GM12878 (cell line): ENCODE measurements at regions not wholly inside any gene's neighbourhood (a gene's known extent, or its start where the extent isn't known, plus 50 kb on each side); places are given as distances from the start of the nearest gene placed in this dataset.

ENCODE experiments used
- ATAC-seq: fragments of 200-7000 bp; cut with Tn5 transposase; 3 replicates; pipeline ENCODE4 v1.9.1; 2020; ENCODE audit warnings: mild to moderate bottlenecking, moderate library complexity
- BruUV-seq: library from RNA; stranded (reverse); fragments of 400-500 nt; replicated peaks from 2 replicates; lab custom pipeline; 2021; lab: Mats Ljungman, UMichigan
- CTCF ChIA-PET: fragments of 300-600 bp; sonication (Branson Sonifier 250); formaldehyde crosslinking; extraction: SDS; loops from one replicate; lab custom pipeline; 2021; ENCODE audit warnings: inconsistent platforms; lab: Yijun Ruan, JAX
- POLR2A ChIA-PET: fragments of 350-600 bp; formaldehyde crosslinking; extraction: SDS; loops from one replicate; lab custom pipeline; 2021; ENCODE audit warnings: inconsistent platforms; lab: Charles Lee
- RAD21 ChIA-PET: fragments of 300-600 bp; sonication (Branson Sonifier 250); formaldehyde crosslinking; loops from one replicate; lab custom pipeline; 2023; ENCODE audit warnings: antibody characterized with exemption; ENCODE audit not compliant: unreplicated experiment; lab: Charles Lee
- SMC1A ChIA-PET: fragments of 300-600 bp; sonication (Branson Sonifier 250); formaldehyde crosslinking; loops from one replicate; lab custom pipeline; 2023; ENCODE audit not compliant: unreplicated experiment, uncharacterized antibody; lab: Charles Lee
- DNase-seq: peaks from one replicate; pipeline ENCODE4 v3.0.0-alpha.2; 2011; ENCODE audit warnings: low read depth, low spot score
- FAIRE-seq: peaks from 3 replicates; lab custom pipeline; 2011; peaks lifted over from hg19 to GRCh38; lab: Jason Lieb, UNC
- H2AFZ ChIP-seq: 2 replicates; pipeline ENCODE4 v1.6.0; 2011; ENCODE audit warnings: low read depth, low read length, control low read depth; ENCODE audit not compliant: control insufficient read depth
- H3K27ac ChIP-seq: 2 replicates; pipeline ENCODE4 v1.5.1; 2011; ENCODE audit warnings: control low read depth; ENCODE audit not compliant: control insufficient read depth, insufficient read depth
- H3K27me3 ChIP-seq, 2 experiments: replicated peaks in 1 of 2; 2 replicates each; pipeline versions ENCODE4 v1.6.0 to v1.6.1; 2011; ENCODE audit warnings: low read length in 1 of 2; ENCODE audit not compliant: control insufficient read depth in 2 of 2, insufficient read depth in 2 of 2
- H3K36me3 ChIP-seq, 2 experiments: 2 replicates each; pipeline ENCODE4 v1.5.1; 2011; ENCODE audit warnings: low read length in 1 of 2; ENCODE audit not compliant: control insufficient read depth in 2 of 2, insufficient read depth in 2 of 2
- H3K4me1 ChIP-seq: 2 replicates; pipeline ENCODE4 v1.6.1; 2011; ENCODE audit warnings: mild to moderate bottlenecking, low read length, moderate library complexity, mixed read lengths; ENCODE audit not compliant: control insufficient read depth, insufficient read depth
- H3K4me2 ChIP-seq: 2 replicates; pipeline ENCODE4 v1.6.0; 2011; ENCODE audit warnings: control low read depth; ENCODE audit not compliant: control insufficient read depth, insufficient read depth
- H3K4me3 ChIP-seq: fragments of 200-600 bp; sonication (generic); 2 replicates; pipeline ENCODE4 v1.5.1; 2016
- H3K79me2 ChIP-seq: 2 replicates; pipeline ENCODE4 v1.6.0; 2011; ENCODE audit warnings: low read length; ENCODE audit not compliant: control insufficient read depth, insufficient read depth
- H3K9ac ChIP-seq: 2 replicates; pipeline ENCODE4 v1.8.0; 2011; ENCODE audit warnings: low read length, control low read depth, mixed read lengths; ENCODE audit not compliant: control insufficient read depth, insufficient read depth
- H3K9me3 ChIP-seq: replicated peaks from 3 replicates; pipeline ENCODE4 v1.5.1; 2011; ENCODE audit warnings: mild to moderate bottlenecking, low read length; ENCODE audit not compliant: control insufficient read depth, insufficient read depth
- H4K20me1 ChIP-seq: 2 replicates; pipeline ENCODE4 v1.6.0; 2011; ENCODE audit not compliant: control insufficient read depth, insufficient read depth
- CREM ChIP-seq: IDR thresholded peaks from 2 replicates; pipeline ENCODE4 v1.6.1; 2014; ENCODE audit warnings: antibody characterized with exemption, low read depth
- ESRRA ChIP-seq: IDR thresholded peaks from 2 replicates; pipeline ENCODE4 v1.6.1; 2012; ENCODE audit warnings: mild to moderate bottlenecking, low read length, improper control_type of control experiment
- IKZF1 ChIP-seq: fragments of 450-650 bp; conservative IDR thresholded peaks from 2 replicates; pipeline ENCODE4 v1.6.1; 2017; ENCODE audit warnings: antibody characterized with exemption, mild to moderate bottlenecking
- LARP7 ChIP-seq: fragments of 450-650 bp; IDR thresholded peaks from 2 replicates; pipeline ENCODE4 v1.6.1; 2017; ENCODE audit warnings: mild to moderate bottlenecking
- PAX5 ChIP-seq: IDR thresholded peaks from 2 replicates; pipeline ENCODE4 v1.6.1; 2011; ENCODE audit warnings: low read depth, low read length, borderline replicate concordance
- POLR2A ChIP-seq: IDR thresholded peaks from 2 replicates; pipeline ENCODE4 v1.6.1; 2011; ENCODE audit warnings: low read depth, mild to moderate bottlenecking, low read length
- PRDM15 ChIP-seq: fragments of 450-650 bp; formaldehyde crosslinking; IDR thresholded peaks from 2 replicates; pipeline ENCODE4 v1.4.0; 2020; ENCODE audit warnings: mild to moderate bottlenecking, moderate library complexity
- RB1 ChIP-seq: fragments of 450-650 bp; formaldehyde crosslinking; IDR thresholded peaks from 2 replicates; pipeline ENCODE4 v1.6.1; 2017; ENCODE audit warnings: mild to moderate bottlenecking, borderline replicate concordance
- RELB ChIP-seq: fragments of 450-650 bp; IDR thresholded peaks from 2 replicates; pipeline ENCODE4 v1.6.1; 2017; ENCODE audit warnings: low read depth, mild to moderate bottlenecking, moderate library complexity
- TAF1 ChIP-seq: IDR thresholded peaks from 2 replicates; pipeline ENCODE4 v1.6.1; 2011; ENCODE audit warnings: mild to moderate bottlenecking, low read depth, low read length, borderline replicate concordance
- ZNF274 ChIP-seq: IDR thresholded peaks from one replicate; pipeline ENCODE4 v1.8.0; 2011; ENCODE audit not compliant: insufficient read length, insufficient read depth
- WGBS: methylation state at CpG from one replicate; pipeline ENCODE4 v1.1.6; 2016; ENCODE audit warnings: low lambda C conversion rate; ENCODE audit not compliant: insufficient replicate concordance, insufficient coverage; ENCODE audit errors: missing lambda C conversion rate; 5-methylcytosine and 5-hydroxymethylcytosine counted together
- in situ Hi-C: fragments of 300-500 bp; cut with MboI; formaldehyde crosslinking; loops from 9 replicates; pipeline ENCODE4 v1.14.3; 2018; ENCODE audit warnings: mixed read lengths
- intact Hi-C: fragments of 100-400 bp; cut with micrococcal nuclease; formaldehyde crosslinking; loops from one replicate; pipeline ENCODE4 v1.14.2; 2022; ENCODE audit not compliant: unreplicated experiment
- TF ChIP-seq, protein P1 (sequence below): IDR thresholded peaks from 2 replicates; pipeline ENCODE4 v1.6.1; 2011; ENCODE audit warnings: low read depth, low read length, improper control_type of control experiment, borderline replicate concordance
- TF ChIP-seq, protein P2 (sequence below): fragments of 450-650 bp; IDR thresholded peaks from 2 replicates; pipeline ENCODE4 v1.6.1; 2017; ENCODE audit warnings: mild to moderate bottlenecking

DNA sequence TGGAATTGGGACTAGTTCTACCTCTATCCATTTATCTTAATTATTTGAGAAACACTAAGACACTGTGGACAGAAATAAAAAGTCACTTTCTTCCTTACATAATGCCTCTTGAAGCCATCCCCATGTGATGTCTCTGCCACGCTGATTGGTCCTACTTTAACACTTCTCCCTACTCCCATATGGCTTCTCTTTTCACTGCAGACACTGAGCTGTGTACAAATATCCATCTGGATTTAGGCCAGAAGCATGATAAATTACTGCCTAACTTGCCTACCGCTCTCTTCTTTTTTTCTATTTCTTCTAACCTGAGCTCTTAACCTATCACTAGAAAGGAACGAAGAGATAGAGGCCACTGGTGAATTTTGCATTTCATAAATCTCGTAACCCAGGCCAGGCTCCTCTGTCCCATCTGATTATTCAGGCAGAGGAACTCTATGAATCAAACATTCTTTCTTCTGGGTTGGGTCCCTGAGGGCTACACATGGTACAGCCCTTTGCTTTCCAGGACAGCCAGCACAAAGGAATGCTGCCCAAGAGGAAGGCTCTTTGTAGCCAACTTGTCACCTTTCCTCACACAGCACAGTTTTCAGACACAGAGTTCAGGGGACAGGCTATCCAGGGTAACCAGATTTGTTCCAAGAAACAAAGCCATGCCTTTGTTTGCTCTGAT lies 878.5 kb upstream of the LRRC4C start (continued):
- TF ChIP-seq POLR2A (no peak), RB1 (no peak)
- TF ChIP-seq, protein P1, sequence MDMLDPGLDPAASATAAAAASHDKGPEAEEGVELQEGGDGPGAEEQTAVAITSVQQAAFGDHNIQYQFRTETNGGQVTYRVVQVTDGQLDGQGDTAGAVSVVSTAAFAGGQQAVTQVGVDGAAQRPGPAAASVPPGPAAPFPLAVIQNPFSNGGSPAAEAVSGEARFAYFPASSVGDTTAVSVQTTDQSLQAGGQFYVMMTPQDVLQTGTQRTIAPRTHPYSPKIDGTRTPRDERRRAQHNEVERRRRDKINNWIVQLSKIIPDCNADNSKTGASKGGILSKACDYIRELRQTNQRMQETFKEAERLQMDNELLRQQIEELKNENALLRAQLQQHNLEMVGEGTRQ: no peak

DNA sequence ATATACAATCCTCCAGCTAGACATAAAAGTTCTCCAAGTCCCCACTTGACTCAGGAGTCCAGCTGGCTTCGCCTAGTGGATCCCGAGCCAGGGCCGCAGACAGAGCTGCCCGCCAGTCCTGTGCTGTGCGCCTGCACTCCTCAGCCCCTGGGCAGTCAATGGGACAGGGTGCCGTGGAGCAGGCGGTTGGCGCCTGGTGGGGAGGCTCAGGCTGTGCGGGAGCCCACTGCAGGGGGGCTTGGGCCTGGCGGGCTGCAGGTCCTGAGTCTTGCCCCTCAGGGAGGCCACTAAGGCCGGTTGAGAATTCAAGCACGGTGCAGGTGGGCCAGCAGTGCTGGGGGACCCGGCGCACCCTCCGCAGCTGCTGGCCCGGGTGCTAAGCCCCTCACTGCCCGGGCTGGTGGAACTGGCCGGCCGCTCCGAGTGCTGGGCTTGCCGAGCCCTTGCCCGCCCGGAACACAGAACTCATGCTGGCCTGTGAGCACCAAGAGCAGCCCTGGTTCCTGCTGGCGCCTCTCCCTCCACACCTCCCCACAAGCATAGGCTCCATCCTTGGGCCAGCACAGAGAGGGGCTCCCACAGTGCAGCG lies 884.8 kb upstream of the LRRC4C start:
- Histone ChIP-seq H3K36me3 (no peaks in the 10 kb centered on the region), H4K20me1 (no peaks in the 10 kb centered on the region), H3K27ac (no peak overlapping the region), H3K9me3 (no peaks in the 10 kb centered on the region), H3K4me2 (no peak overlapping the region), H3K9ac (no peak overlapping the region), H3K79me2 (no peaks in the 10 kb centered on the region), H3K27me3 (no peaks in the 10 kb centered on the region), H3K4me3 (no peak overlapping the region), H2AFZ (no peak overlapping the region), H3K4me1 (no peaks in the 10 kb centered on the region)
- DNase-seq (no peak), ATAC-seq (no peak), FAIRE-seq (no peak)
- SMC1A ChIA-PET: no interaction called here
- intact Hi-C loops (no loop called here), in situ Hi-C loops (no loop called here)
- BruUV-seq: no TSS peak
- CTCF ChIA-PET: no interaction called here
- RAD21 ChIA-PET: no interaction called here
- WGBS: 65% methylated on average over 25 of the region's 25 CpGs
- POLR2A ChIA-PET: no interaction called here
- no peak for TF ChIP-seq CREM
- TF ChIP-seq IKZF1: no peak
- no peak for TF ChIP-seq PAX5
- TF ChIP-seq, protein P1: no peak
- TF ChIP-seq TAF1: no peak
- TF ChIP-seq LARP7: no peak
- TF ChIP-seq PRDM15 (CRISPR knock-in tag): no peak
- TF ChIP-seq, protein P2, sequence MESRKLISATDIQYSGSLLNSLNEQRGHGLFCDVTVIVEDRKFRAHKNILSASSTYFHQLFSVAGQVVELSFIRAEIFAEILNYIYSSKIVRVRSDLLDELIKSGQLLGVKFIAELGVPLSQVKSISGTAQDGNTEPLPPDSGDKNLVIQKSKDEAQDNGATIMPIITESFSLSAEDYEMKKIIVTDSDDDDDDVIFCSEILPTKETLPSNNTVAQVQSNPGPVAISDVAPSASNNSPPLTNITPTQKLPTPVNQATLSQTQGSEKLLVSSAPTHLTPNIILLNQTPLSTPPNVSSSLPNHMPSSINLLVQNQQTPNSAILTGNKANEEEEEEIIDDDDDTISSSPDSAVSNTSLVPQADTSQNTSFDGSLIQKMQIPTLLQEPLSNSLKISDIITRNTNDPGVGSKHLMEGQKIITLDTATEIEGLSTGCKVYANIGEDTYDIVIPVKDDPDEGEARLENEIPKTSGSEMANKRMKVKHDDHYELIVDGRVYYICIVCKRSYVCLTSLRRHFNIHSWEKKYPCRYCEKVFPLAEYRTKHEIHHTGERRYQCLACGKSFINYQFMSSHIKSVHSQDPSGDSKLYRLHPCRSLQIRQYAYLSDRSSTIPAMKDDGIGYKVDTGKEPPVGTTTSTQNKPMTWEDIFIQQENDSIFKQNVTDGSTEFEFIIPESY: no peak
- TF ChIP-seq ESRRA: no peak
- no peak for TF ChIP-seq ZNF274
- no peak for TF ChIP-seq RELB
